ENCODE measurements at regions not wholly inside any gene's neighbourhood (a gene's known extent, or its start where the extent isn't known, plus 50 kb on each side); places are given as distances from the start of the nearest gene placed in this dataset.

DNA sequence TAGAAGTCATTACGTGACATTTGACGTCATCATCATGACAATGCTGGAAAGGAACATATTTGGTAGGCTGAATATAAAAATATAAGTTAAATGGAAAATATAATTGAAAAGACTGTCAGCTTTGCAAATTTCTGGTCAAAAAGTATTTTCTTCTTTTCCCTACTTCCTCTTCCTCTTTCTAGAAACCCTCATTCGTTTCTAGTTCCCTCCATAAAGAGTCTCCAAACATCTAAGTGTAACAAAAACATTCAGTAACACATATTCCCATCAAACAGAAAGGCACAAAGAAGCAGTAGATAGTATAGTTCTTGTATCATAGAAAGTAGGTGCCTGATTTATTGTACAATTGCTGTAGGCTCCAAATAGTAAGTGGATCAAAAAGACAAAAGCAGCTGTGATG is 150.8 kb upstream of the FAM83B start:
- TF ChIP-seq, protein P1, sequence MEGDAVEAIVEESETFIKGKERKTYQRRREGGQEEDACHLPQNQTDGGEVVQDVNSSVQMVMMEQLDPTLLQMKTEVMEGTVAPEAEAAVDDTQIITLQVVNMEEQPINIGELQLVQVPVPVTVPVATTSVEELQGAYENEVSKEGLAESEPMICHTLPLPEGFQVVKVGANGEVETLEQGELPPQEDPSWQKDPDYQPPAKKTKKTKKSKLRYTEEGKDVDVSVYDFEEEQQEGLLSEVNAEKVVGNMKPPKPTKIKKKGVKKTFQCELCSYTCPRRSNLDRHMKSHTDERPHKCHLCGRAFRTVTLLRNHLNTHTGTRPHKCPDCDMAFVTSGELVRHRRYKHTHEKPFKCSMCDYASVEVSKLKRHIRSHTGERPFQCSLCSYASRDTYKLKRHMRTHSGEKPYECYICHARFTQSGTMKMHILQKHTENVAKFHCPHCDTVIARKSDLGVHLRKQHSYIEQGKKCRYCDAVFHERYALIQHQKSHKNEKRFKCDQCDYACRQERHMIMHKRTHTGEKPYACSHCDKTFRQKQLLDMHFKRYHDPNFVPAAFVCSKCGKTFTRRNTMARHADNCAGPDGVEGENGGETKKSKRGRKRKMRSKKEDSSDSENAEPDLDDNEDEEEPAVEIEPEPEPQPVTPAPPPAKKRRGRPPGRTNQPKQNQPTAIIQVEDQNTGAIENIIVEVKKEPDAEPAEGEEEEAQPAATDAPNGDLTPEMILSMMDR (IDR thresholded peaks at IDR 0.05) = no peak
- TF ChIP-seq POLR2AphosphoS5 (IDR thresholded peaks at IDR 0.05) (no peak), EP300 (IDR thresholded peaks at IDR 0.05) (no peak), POLR2A (IDR thresholded peaks at IDR 0.05) (no peak)
